ENCODE measurements at regions not wholly inside any gene's neighbourhood (a gene's known extent, or its start where the extent isn't known, plus 50 kb on each side); places are given as distances from the start of the nearest gene placed in this dataset.

DNA sequence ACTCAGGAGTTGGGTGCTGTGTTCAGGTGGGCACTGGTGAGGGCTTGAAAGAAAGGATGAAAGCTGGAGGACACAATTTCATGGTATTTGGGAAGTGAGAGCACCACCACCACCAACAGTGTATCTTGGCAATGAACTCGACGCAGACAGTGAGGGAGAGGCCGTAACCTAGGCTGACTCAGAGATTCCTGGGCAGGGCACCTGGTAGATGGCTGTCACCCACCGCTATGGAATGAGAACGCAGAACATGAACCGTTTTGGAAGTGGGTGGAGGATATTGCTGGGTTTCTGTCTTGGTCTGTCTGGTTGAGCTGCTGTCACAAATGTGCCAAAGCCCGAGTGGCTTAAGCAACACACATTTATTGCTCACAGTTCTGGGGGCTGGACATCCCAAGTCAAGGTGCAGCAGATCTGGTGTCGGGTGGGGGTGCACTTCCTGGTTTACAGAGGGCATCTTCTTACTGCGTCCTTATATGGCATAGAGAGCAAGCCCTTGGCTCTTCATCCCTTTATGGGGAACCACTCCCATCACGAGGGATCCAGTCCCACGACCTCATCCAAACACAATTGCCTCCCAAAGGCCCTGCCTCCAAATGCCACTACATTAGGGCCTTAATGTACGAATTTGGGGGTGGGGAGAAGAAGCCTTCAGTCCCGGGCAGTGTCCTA lies 246.3 kb downstream of the SIPA1L2 start:
- DNase-seq (ENCODE audit: low read depth, low spot score), result no peak

DNA sequence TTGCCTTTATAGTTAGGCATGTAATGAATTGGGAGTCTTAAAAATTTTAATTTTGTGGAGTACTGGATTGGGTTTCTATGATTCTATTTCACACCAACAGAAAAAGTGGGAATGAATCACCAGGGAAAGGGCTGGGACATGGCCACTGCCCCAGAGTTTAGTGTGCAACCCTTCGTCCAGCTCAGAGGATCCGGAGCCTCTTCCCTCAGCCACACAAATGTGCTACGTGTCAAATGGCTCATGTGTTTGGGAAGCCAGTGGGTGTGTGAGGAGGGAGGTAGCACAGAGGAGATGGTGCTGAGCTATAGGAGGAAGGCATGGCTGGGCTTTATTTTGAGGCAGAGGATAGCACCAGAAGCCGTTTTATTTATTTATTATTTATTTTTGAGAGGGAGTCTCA lies 247.3 kb downstream of the SIPA1L2 start:
- no peak for DNase-seq (ENCODE audit: low read depth, low spot score)

DNA sequence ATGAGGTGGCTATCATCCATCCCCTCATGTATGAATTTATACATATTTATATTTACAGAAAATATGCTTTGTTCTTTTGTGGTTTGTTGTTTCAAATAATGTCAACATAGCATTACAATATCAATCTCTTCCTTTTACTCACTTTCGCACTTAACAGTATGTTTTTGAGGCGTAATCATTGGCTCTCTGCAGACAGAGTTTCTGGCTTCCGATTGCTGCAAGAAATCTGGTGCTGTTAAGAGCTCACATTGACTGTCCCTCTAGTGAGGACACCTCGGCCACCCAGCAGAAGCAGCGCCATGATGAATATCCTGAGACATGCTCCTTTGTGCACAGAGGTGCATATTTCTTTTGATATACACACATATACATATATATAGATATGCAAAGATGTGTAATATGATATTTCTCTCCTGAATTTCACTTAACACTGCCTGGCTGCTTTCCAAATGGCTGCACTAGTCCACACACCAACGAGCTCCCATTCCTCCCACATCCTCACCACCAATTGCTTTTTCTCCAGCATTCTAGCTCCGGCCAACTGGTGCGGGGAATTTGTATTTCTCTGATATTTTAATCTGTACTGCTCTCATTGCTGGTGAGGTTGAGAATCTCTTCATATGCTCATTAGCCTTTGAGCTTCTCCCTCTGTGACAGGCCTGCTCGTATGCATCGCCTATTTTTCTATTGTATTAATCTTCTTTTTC lies 248.4 kb downstream of the SIPA1L2 start:
- DNase-seq (ENCODE audit: low read depth, low spot score), result no peak

DNA sequence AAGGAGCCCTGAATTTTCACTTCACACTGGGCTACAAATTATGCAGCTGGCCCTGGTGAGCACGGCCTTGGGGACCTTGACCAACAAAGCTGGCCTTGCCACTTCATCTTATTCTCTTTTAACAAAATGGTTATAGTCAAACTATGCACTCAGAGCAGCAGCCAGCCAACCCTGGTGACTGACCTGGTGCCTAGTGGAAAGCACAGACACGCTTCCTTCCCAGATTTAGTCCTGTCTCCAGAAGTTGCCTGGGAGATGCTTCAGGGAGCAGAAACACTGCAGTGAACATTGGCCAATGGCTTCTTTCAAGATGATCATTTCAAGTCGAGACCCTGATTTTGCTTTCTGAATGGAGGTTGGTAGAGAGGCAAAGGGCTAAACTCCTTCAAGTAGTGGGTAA lies 249.3 kb downstream of the SIPA1L2 start:
- DNase-seq (ENCODE audit: low read depth, low spot score), result no peak

DNA sequence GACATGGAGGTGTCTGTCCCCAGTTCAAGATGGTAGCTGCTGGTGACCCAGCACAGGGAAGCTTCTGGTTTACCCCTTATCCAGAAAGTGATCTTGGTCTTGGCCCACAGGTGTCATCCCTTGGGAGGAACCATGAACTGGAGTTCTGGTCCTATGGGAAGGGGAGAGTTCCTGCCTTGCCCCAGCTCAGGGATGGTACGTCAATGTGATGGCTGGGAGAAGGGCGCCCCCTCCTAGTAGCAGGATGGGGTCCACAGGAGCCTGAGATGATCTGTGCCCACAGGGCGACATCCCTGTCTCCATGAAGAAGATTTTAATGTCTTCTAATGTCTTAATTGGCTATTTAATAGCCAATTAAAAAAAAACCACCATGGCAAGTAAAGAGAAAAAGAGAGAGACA lies 249.8 kb downstream of the SIPA1L2 start:
- DNase-seq (ENCODE audit: low read depth, low spot score), result no peak

DNA sequence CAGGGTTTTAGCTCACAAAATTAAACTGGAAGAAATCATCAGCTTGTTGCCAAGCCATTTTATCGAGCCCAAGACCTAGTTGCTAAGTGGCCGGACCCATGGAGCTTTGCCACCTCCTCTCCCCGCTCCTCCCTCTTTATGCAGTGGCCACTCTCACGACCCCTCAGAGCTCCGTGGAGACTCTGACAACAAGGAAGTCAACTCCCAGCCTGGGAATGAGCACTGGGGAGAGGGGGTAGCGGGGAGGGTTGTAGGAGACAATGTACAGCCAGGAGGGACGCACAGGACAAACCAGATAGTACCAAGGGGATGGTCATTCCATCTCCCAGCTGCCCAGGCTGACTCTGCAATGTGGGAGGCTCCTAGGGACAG lies 250.9 kb downstream of the SIPA1L2 start:
- DNase-seq (ENCODE audit: low read depth, low spot score), result no peak

DNA sequence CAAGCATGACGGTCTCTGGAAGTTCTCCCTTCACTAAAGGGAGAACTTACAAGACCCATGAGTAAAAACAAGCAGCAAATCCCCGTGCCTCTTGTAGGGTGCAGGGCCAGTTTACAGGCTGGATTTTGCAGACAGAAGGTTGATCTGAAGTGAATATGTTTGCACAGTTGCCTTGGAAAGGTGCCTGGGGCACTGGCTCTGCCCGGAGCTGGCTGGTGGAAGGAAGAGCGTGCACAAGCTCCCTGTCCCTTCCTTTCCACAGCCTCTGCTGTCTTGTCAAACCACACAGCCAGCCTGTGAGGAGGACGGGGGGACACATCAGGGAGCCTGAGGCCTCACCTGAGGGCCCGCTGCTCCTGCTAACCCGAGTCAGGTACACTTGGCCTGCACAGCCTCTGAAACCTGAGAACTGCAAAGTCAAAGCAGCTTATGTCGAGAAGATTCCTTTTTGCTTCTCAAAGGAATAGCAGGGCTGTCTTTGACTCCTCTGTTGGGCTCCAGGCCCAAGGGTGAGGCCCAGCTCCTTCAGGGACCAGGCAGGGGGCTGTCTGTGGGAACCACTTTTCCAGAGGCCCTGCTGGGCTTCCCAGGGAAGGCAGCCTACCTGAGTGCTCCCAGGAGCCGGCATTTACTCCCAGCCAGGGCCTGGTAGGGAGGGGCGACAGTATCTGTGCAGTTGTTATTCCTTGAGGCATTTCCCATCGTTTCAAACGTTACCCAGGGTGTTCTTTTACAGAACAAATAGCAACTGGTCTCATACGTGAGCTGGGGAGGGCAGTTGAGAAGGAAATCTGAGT lies 251.5 kb downstream of the SIPA1L2 start:
- no peak for DNase-seq (ENCODE audit: low read depth, low spot score)

DNA sequence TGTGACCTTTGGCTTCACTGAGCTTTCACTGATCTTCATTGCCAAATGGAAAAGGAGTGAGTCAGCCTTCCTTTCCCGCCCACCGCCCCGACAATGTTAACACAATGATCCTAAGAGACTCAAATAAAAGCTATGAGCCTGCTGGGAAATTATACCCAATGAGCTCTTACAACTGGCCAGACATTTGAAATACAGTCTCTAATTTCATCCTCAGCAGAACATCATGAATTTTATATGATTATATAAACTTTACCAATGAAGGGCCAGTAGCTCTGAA lies 252.5 kb downstream of the SIPA1L2 start:
- no peak for DNase-seq (ENCODE audit: low read depth, low spot score)

DNA sequence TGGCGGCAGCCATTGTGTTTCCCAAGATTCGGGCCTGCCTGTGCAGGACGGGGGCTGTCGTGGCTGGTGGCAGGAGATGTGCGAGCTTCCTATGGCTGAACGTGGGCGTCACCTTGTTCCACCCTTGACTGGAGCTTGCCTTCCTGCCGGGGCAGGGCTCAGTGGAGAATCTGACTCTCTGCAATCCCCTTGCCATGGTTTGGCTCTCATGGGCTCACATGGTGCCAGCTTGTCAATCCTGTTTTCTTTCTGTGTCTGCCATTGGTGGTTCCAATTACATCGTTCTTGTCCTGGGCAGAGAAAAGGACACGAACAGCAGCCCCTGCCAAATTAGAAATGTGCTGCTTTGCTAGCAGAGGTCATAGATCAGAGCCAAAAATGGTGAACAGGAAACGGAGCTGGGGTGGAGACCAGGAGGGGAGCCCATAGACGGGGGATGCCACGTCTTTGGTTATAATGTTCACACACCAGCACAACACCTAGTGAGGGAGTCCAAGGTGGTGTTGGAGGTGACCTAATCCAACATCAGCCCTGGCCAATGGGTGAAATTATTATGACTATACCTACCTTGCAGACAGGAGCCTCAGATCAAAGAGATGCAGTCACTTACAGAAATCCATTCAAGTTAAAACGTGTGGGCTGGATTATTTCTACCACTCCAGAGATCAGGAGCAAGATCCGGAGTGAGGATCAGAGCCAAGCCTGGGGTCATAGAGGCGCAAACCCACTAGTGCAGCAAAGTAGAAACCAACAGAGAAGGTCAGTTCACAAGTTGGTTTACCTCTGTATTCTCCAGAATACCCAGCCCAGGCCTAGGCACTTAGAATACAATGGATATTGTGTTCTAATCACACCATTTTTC lies 253.1 kb downstream of the SIPA1L2 start:
- DNase-seq (ENCODE audit: low read depth, low spot score), result no peak

DNA sequence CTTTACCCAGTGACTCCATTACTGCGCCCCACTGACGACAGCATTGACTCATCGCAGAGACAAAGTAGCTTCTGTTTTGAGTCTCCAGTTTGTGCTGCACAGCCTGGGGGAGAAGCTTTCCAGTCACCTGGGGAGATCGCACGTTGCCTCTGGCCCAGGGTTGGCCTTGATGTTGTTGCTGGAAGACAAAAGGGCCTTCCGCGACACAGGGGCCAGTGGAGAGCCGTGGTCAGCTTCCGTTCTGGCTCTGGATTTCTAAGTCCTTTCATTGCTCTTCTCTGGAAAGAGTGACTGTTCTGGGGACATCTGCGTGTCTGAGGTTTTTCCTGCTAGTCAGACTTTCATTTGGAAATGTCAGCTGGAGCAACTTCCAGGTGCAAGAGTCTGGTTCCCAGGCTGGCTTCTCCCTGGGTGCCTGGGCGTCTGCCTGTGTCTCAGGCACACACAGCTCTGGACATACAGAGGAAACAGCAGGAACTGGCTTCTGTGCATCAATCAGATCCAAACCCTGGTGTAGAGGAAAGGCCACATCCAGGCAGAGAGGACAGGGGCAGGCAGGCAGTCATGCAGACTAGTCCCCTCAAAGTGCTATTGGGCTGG lies 257.0 kb downstream of the SIPA1L2 start:
- no peak for DNase-seq (ENCODE audit: low read depth, low spot score)

DNA sequence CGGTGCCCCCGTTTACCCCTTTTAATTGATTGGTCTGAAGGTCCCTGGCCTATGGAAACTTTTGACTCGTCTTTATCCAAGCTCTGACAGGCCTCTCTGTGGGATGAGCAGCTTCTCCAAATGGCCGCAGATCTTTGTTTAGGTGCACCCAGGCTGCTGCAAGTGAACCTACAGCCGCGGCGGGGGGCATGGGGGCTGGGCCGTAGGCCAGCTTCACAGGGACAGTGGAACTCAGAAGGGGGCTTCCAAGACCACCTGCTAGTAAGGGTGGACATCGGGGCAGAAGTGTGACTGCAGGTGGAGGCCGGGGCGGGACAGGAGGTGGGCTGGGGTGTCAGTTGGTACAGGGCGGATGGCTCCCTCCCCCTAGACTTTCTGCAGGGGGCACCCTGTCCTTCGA lies 257.5 kb downstream of the SIPA1L2 start:
- no peak for DNase-seq (ENCODE audit: low read depth, low spot score)

DNA sequence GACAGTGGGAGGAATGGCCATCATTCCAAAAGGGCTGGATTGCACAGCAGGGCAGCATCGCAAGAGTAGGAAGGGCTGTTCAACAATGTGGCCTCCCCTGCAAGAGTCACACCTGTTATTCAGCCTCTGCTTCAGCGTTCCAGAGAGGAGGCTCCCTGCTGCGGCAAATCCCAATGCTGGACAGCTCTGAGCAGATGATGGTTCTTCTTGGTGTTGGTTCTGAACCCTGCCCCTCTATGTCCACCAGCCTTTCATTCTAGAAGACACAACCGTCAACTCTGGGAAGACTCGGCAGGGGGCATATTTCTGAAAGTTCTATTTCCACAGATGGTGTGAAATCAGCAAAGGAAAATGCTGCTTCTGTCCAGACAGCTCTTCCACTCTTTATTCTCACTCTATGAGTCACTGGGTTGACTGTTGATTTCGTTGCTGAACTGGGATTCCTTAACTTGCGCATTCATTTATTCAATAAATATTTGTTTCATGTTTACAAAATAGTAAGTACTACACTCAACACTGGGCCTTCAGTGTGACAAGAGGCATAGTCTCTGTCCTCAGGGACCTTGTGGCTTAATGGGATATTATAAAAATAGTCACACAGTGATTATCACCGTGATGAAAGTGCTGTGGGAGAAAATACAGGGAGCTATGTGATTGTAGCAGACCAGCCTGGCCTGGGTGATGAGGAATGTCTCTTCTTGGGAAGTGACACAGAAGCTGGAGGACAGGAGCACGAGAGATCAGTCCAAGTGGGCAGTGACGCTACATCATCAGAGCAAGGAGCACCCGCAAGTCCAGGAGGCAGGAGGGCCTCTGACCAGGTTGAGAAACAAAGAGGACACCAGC lies 260.3 kb downstream of the SIPA1L2 start:
- no peak for DNase-seq (ENCODE audit: low read depth, low spot score)

DNA sequence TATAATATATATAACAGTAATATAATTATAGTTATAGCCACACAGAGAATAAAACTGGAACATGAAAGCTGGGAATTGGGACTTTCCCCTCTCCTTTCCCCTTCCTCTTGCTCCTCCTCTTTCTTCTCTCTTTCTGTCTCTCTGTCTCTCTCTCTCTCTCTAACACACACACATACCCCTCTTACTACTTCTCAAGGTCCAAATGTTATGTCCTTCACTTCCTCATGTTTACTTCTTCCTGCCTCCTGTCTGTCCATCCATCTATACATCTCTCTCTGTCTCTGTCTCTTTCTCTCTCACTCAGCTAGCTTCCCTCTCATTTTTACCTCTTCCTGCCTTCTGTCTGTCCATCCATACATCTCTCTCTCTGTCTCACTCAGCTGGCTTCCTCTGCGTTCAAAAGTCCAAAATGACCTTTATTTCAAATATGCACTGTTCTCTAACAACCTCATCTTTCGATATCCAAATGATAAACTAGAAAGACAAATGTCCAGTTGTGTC lies 261.1 kb downstream of the SIPA1L2 start:
- no peak for DNase-seq (ENCODE audit: low read depth, low spot score)

DNA sequence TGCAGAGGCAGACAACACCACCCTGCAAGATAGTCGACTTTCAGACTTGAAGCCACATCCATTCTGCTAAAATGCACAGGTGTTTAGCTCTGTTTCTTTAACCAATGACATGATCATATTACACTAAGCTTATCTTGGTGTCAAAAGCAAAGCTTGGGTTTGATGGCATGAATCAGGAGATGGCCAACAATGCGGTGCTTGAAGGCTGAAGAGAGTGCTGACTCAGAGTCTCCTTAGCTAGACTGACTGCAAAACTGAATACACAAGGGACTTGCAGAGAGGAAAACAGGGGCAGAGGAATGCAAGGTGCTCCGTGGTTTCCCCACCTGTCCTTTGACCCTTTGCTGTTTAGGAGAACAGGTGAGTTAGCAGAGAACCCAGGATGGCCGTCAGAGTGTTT lies 262.6 kb downstream of the SIPA1L2 start:
- DNase-seq (ENCODE audit: low read depth, low spot score), result peak; percentile 51

DNA sequence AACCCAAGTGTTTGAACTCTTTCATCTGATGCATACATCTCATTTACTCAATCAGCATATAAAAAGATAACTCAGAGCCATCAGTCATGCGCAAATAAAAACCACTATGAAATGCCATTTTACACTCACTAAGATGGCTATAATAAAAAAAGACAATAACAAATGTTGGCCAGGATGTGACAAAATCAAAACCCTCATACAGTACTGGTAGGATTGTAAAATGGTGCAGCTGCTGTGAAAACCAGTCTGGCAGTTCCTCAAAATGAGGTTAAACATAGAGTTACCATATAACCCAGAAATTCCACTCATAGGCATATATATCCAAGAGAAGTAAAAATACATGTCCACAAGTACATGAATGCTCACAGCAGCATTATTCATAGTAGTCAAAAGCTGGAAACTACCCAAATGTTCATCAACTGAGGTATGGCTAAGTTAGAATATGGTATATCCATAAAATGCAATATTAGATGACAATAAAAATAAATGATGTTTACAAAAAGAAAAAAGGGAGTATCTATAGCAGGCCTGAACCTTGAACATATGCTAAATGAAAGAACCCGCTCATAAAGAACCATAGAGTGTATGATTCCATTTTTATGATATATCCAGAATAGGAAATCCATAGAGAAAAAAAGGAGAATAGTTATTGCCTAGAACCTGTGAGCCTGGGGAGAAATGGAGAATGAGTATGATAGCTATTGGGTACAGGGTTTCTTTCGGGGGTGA lies 265.1 kb downstream of the SIPA1L2 start:
- no peak for DNase-seq (ENCODE audit: low read depth, low spot score)

DNA sequence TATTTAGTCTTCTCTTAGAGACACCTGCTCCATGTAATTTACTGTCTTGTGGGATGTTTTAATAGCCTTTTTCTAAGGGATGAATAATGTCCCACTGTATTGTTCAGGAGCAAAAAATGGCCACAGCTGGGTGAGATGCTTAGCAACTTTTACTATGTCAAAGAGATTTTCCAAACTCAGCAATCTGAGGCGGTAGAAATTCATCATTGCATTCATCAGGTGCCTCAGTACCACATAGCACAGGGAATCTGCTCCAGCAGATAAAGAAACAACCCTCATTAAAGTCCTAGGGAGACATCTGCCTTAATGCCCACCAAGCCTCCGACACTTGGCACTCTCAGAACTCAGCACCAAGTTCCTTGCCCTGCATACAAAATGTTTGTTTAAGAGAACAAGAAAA lies 266.9 kb downstream of the SIPA1L2 start:
- no peak for DNase-seq (ENCODE audit: low read depth, low spot score)

DNA sequence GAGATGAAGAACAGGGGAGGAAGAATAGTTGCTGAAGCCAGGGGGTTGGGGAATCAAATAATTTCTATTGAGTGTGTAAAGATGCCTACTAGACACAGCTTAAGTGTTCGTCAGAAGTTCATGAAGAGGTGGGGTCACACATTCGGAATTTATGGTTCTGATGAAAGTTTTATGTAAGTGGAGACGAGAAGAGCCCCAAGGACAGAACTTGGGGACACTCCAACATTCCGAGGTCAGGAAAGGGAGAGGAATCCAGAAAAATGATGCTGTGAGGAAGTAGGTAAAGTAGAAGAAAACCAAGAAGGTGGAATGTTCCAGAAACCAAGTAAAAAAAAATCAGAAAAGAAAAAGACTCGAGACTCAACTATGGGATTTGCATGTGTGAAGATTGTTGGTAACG lies 272.5 kb downstream of the SIPA1L2 start:
- DNase-seq (ENCODE audit: low read depth, low spot score), result no peak

DNA sequence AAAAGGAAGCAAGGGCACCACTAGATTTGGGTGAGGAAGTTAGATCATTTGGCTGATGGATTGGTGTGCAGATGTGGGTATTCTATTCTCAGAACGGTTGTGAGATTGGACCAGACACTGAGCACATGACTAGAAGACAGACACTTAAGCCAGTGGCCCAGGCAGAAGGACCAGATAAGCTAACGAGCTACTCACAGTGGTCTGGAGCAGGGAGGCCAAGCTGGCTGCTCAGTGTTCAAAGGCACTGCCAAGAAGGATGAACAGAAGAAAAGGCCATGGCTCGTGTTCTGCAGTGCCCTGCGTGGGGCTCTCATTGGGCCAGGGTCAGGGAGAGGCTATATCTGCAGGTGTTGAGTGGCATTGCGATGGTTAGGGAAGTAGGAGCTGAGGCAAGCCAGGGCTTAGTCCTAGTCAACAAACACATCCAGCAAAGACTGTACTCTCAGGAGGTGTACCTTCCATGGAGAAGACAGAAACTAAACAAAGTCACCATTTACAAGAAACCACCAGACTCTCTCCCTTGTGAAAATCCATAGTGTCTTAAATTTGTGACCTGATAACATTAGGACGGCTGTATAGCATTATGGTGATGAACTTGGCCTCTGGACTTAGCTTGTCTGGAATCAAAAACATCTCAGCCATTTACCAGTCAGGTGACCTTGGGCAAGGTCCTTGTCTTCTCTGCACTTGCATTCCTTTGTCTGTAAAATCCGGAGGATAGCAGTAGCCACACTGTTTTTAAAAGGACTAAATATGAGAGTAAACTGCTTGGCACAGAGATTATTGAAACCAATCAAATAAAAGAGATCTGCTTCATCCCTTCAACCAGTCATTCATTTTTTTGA lies 274.5 kb downstream of the SIPA1L2 start:
- DNase-seq (ENCODE audit: low read depth, low spot score), result no peak

DNA sequence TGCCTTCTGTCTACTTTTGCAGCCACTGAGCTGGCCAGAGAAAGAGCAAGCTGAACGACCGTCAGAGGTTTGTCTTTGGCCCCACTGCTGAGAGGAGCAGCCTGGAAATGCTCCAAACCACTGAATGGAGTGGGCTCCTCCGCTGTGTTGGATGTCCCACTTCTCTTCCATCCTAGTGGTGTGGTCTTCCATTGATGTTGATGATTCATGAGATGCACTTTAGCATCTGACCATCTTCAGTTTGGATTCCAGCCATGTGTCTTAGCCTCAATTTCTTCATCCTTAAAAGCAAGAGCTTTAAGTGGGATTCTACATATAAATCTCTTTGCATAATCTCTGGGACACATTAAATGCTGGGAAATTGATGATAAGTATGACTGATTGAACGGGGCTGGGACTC lies 276.9 kb downstream of the SIPA1L2 start:
- no peak for DNase-seq (ENCODE audit: low read depth, low spot score)

Data from ELF-1 (cell line).